B cell (primary cell): ENCODE measurements at regions not wholly inside any gene's neighbourhood (a gene's known extent, or its start where the extent isn't known, plus 50 kb on each side); places are given as distances from the start of the nearest gene placed in this dataset.

Experiments used
- ATAC-seq: fragments of 200-7000 bp; cut with Tn5 transposase; one replicate; pipeline ENCODE4 v1.10.0; 2021; ENCODE audit warnings: low read depth, mild to moderate bottlenecking, moderate number of reproducible peaks, moderate library complexity
- CTCF ChIA-PET: fragments of 350-600 bp; sonication (Branson Sonifier 250); formaldehyde crosslinking; loops from one replicate; lab custom pipeline; 2021; ENCODE audit warnings: antibody characterized with exemption, inconsistent platforms; lab: Charles Lee
- POLR2A ChIA-PET: fragments of 350-600 bp; sonication (Branson Sonifier 250); formaldehyde crosslinking; loops from one replicate; lab custom pipeline; 2021; ENCODE audit warnings: antibody characterized with exemption; lab: Charles Lee
- DNase-seq: peaks from one replicate; pipeline ENCODE4 v3.0.0; 2013
- H2AFZ ChIP-seq: 2 replicates; pipeline ENCODE4 v1.6.1; 2012; ENCODE audit warnings: mild to moderate bottlenecking, low read depth, low read length; ENCODE audit not compliant: insufficient read depth, poor library complexity, severe bottlenecking
- H3K27ac ChIP-seq, 2 donors: 1 replicate in 1 of 2; 2 replicates in 1 of 2; pipeline ENCODE4 v1.5.1; 2012 to 2013; ENCODE audit warnings: low read length in 2 of 2, mild to moderate bottlenecking in 2 of 2, moderate library complexity in 1 of 2
- H3K27me3 ChIP-seq, 4 experiments: fragments of 200-600 bp in 1 of 4; sonication (generic) in 1 of 4; replicated peaks in 1 of 4; 1 replicate in 2 of 4; 2 replicates in 2 of 4; pipeline versions ENCODE4 v1.6.1 to v1.7.0; 2013 to 2016; ENCODE audit warnings: low read length in 3 of 4, mild to moderate bottlenecking in 2 of 4, mixed read lengths in 1 of 4, moderate library complexity in 1 of 4; ENCODE audit not compliant: insufficient read depth in 4 of 4, control insufficient read depth in 3 of 4; ENCODE audit errors: control extremely low read depth in 1 of 4
- H3K36me3 ChIP-seq, 2 experiments: replicated peaks in 1 of 2; 1 replicate in 1 of 2; 2 replicates in 1 of 2; pipeline versions ENCODE4 v1.6.1 to v1.7.1; 2013; ENCODE audit warnings: low read length in 1 of 2; ENCODE audit not compliant: insufficient read depth in 2 of 2, control insufficient read depth in 1 of 2; ENCODE audit errors: control extremely low read depth in 1 of 2, extremely low read depth in 1 of 2
- H3K4me1 ChIP-seq, 2 donors: fragments of 200-600 bp in 1 of 2; sonication (generic) in 1 of 2; 1 replicate in 1 of 2; 2 replicates in 1 of 2; pipeline versions ENCODE4 v1.5.1 to v1.6.1; 2013 to 2017; ENCODE audit warnings: low read length in 2 of 2; ENCODE audit not compliant: control insufficient read depth in 2 of 2, insufficient read depth in 2 of 2
- H3K4me2 ChIP-seq: replicated peaks from 2 replicates; pipeline ENCODE3; 2012; ENCODE audit warnings: mild to moderate bottlenecking, low read depth, low read length; ENCODE audit not compliant: poor library complexity, severe bottlenecking
- H3K4me3 ChIP-seq, 5 experiments: fragments of 200-600 bp in 1 of 5; sonication (generic) in 1 of 5; 1 replicate in 3 of 5; 2 replicates in 2 of 5; pipeline versions ENCODE4 v1.5.1 to v1.7.0; 2011 to 2016; ENCODE audit warnings: low read length in 4 of 5, mild to moderate bottlenecking in 4 of 5, low read depth in 2 of 5, control low read depth in 1 of 5, moderate library complexity in 1 of 5; ENCODE audit not compliant: insufficient read depth in 1 of 5; ENCODE audit errors: control extremely low read depth in 1 of 5, extremely low read depth in 1 of 5
- H3K79me2 ChIP-seq: fragments of 200-600 bp; sonication (generic); one replicate; pipeline ENCODE4 v1.6.0; 2016; ENCODE audit warnings: low read length; ENCODE audit not compliant: control insufficient read depth, insufficient read depth
- H3K9ac ChIP-seq: fragments of 200-600 bp; sonication (generic); 2 replicates; pipeline ENCODE4 v1.6.1; 2017; ENCODE audit warnings: mild to moderate bottlenecking, low read length, moderate library complexity
- H3K9me3 ChIP-seq, 3 donors: one replicate each; pipeline versions ENCODE4 v1.6.1 to v1.7.1; 2013; ENCODE audit warnings: low read length in 2 of 3; ENCODE audit not compliant: control insufficient read depth in 2 of 3, insufficient read depth in 1 of 3; ENCODE audit errors: control extremely low read depth in 1 of 3
- H4K20me1 ChIP-seq: 2 replicates; pipeline ENCODE4 v1.6.0; 2012; ENCODE audit warnings: mild to moderate bottlenecking, low read length; ENCODE audit not compliant: insufficient read depth, control insufficient read depth, poor library complexity, severe bottlenecking
- H3K27ac Mint-ChIP-seq: one replicate; pipeline ENCODE4 v1.8.0; 2021; ENCODE audit warnings: mixed read lengths
- H3K27me3 Mint-ChIP-seq: one replicate; pipeline ENCODE4 v1.8.0; 2021; ENCODE audit warnings: mixed read lengths
- H3K4me1 Mint-ChIP-seq: one replicate; pipeline ENCODE4 v1.8.0; 2021; ENCODE audit warnings: mixed read lengths
- H3K4me3 Mint-ChIP-seq: one replicate; pipeline ENCODE4 v1.8.0; 2021; ENCODE audit warnings: mixed read lengths
- H3K9me3 Mint-ChIP-seq: one replicate; pipeline ENCODE4 v1.8.0; 2022; ENCODE audit warnings: mixed read lengths; ENCODE audit not compliant: insufficient read depth
- CTCF ChIP-seq: fragments of 200-600 bp; IDR thresholded peaks from one replicate; pipeline ENCODE4 v1.8.0; 2022; ENCODE audit warnings: antibody characterized with exemption, mild to moderate bottlenecking
- EZH2 ChIP-seq: IDR thresholded peaks from 2 replicates; pipeline ENCODE4 v1.6.1; 2012; ENCODE audit warnings: borderline replicate concordance, low read depth, mild to moderate bottlenecking, moderate library complexity, low read length; ENCODE audit not compliant: insufficient read depth, poor library complexity, severe bottlenecking
- WGBS: methylation state at CpG from one replicate; pipeline ENCODE4 v1.1.5; 2013; ENCODE audit warnings: missing lambda C conversion rate; ENCODE audit not compliant: insufficient coverage; 5-methylcytosine and 5-hydroxymethylcytosine counted together
- intact Hi-C: fragments of 100-400 bp; cut with micrococcal nuclease; formaldehyde crosslinking; loops from one replicate; pipeline ENCODE4 v1.10.0; 2022

- H3K27ac ChIP-seq: no peak overlapping the region
- H4K20me1 ChIP-seq: no peaks in the 10 kb centered on the region
- peaks cover 0 to 5% (median 0%) of the 10 kb centered on the region in 3 donors for H3K9me3 ChIP-seq
- H3K36me3 ChIP-seq: no peaks in the 10 kb centered on the region
- no peak for DNase-seq
- Mint-ChIP-seq H3K27ac (no peak overlapping the region), H3K9me3 (no peaks in the 10 kb centered on the region), H3K4me1 (peaks cover 13% of the 10 kb centered on the region), H3K4me3 (no peak overlapping the region), H3K27me3 (peaks cover 28% of the 10 kb centered on the region)
- intact Hi-C loops: no loop called here
- no peak overlapping the region for H2AFZ ChIP-seq
- no peaks in the 10 kb centered on the region for H3K27me3 ChIP-seq
- no peak overlapping the region for H3K9ac ChIP-seq
- POLR2A ChIA-PET: no interaction called here
- no CpG with 5 or more reads among the region's 1 CpG for WGBS
- TF ChIP-seq EZH2: no peak
- no peak for TF ChIP-seq CTCF
- ATAC-seq: no peak
- no peak overlapping the region for H3K4me3 ChIP-seq
- CTCF ChIA-PET: no interaction called here
- H3K4me2 ChIP-seq: no peak overlapping the region
- peaks cover 14 to 16% of the 10 kb centered on the region in 2 donors for H3K4me1 ChIP-seq
- no peaks in the 10 kb centered on the region for H3K79me2 ChIP-seq
These were observed 60.4 kb upstream of the GRIP1 start for GRCh38 chr12:66739266-66739665.

- no peaks in the 10 kb centered on the region for H3K27me3 ChIP-seq
- H3K9me3 ChIP-seq: peaks cover 0 to 5% (median 0%) of the 10 kb centered on the region in 3 donors
- WGBS: 84% methylated on average over 3 of the region's 4 CpGs
- peaks cover 13% of the 10 kb centered on the region for H3K4me1 Mint-ChIP-seq
- no peak for ATAC-seq
- H3K4me1 ChIP-seq: peaks cover 14 to 16% of the 10 kb centered on the region in 2 donors
- no peak overlapping the region for H3K4me3 ChIP-seq
- no peak for TF ChIP-seq EZH2
- TF ChIP-seq CTCF: no peak
- no peak overlapping the region for H3K27ac Mint-ChIP-seq
- intact Hi-C loops: no loop called here
- H3K36me3 ChIP-seq: no peaks in the 10 kb centered on the region
- DNase-seq: no peak
- ChIA-PET CTCF (no interaction called here), POLR2A (no interaction called here)
- no peak overlapping the region for H2AFZ ChIP-seq
- no peak overlapping the region for H3K9ac ChIP-seq
- H4K20me1 ChIP-seq: no peaks in the 10 kb centered on the region
- H3K79me2 ChIP-seq: no peaks in the 10 kb centered on the region
- H3K4me3 Mint-ChIP-seq: no peak overlapping the region
- peaks cover 26% of the 10 kb centered on the region for H3K27me3 Mint-ChIP-seq
- H3K27ac ChIP-seq: no peak overlapping the region
- H3K9me3 Mint-ChIP-seq: no peaks in the 10 kb centered on the region
- no peak overlapping the region for H3K4me2 ChIP-seq
These were observed 61.2 kb upstream of the GRIP1 start for GRCh38 chr12:66739940-66740651.
